ENCODE measurements at regions not wholly inside any gene's neighbourhood (a gene's known extent, or its start where the extent isn't known, plus 50 kb on each side); places are given as distances from the start of the nearest gene placed in this dataset.

GRCh38 chr18:57984490-57985115, 59.4 kb upstream of the NEDD4L start:
- H3K36me3 Mint-ChIP-seq (ENCODE audit: insufficient read depth in 1 of 3, low read depth in 3 of 3) = no peaks in the 10 kb centered on the region
- no peak overlapping the region for H3K27ac Mint-ChIP-seq
- no peak overlapping the region for H3K4me3 Mint-ChIP-seq
- H3K4me1 Mint-ChIP-seq = peaks cover 18 to 19% of the 10 kb centered on the region in 2 experiments
- Histone ChIP-seq H3K9ac (ENCODE audit: extremely low read depth, insufficient read length, low read length) (no peak overlapping the region), H3K4ac (ENCODE audit: low read depth, low read length) (no peak overlapping the region), H3K27me3 (ENCODE audit: insufficient read depth, low read length) (no peaks in the 10 kb centered on the region; the same call in 1 of the 2 replicates), H2BK5ac (ENCODE audit: insufficient read length, low read length) (no peak overlapping the region), H3T11ph (ENCODE audit: low read length) (no peak overlapping the region), H2BK12ac (ENCODE audit: insufficient read length, low read depth, low read length) (no peak overlapping the region), H3K9me3 (ENCODE audit: control insufficient read depth, low read depth, low read length) (no peaks in the 10 kb centered on the region), H3K4me2 (ENCODE audit: insufficient read depth, insufficient read length, low read length) (no peak overlapping the region), H3K23ac (ENCODE audit: insufficient read length, low read depth, low read length) (no peak overlapping the region), H2BK15ac (ENCODE audit: low read depth, low read length) (no peak overlapping the region), H2BK120ac (ENCODE audit: low read depth, low read length, poor library complexity, severe bottlenecking) (no peak overlapping the region), H4K8ac (replicated peaks; ENCODE audit: insufficient read length, low read depth, low read length) (no peak overlapping the region), H3K14ac (ENCODE audit: insufficient read depth, low read length) (no peak overlapping the region), H2BK20ac (ENCODE audit: low read depth, low read length, poor library complexity, severe bottlenecking) (no peak overlapping the region), H3K79me1 (ENCODE audit: insufficient read depth, low read depth, low read length, poor library complexity, severe bottlenecking) (no peaks in the 10 kb centered on the region), H2AFZ (ENCODE audit: low read length) (no peak overlapping the region), H3K56ac (ENCODE audit: insufficient read length, low read depth, low read length) (no peak overlapping the region), H3K18ac (ENCODE audit: insufficient read length, low read depth, low read length) (no peak overlapping the region), H4K20me1 (ENCODE audit: control insufficient read depth, insufficient read depth, insufficient read length) (no peaks in the 10 kb centered on the region), H3K4me1 (ENCODE audit: insufficient read depth, low read length) (peaks cover 3% of the 10 kb centered on the region; the same call in 1 of the 2 replicates), H3K79me2 (ENCODE audit: insufficient read depth, low read length) (no peaks in the 10 kb centered on the region), H4K5ac (ENCODE audit: insufficient read length, low read depth, low read length) (no peak overlapping the region), H3K27ac (ENCODE audit: insufficient read length, low read depth, low read length) (no peak overlapping the region), H4K91ac (ENCODE audit: insufficient read length, low read depth, low read length) (no peak overlapping the region), H3K23me2 (ENCODE audit: insufficient read length, low read depth, low read length, poor library complexity, severe bottlenecking) (no peaks in the 10 kb centered on the region), H2AK5ac (ENCODE audit: insufficient read length, low read length) (no peak overlapping the region)
- TF ChIP-seq CTCF (conservative IDR thresholded peaks at IDR 0.05) = no peak
- no CpG with 5 or more reads among the region's 5 CpGs for WGBS (ENCODE audit: extremely low coverage, insufficient read length, low lambda C conversion rate)
- H3K27me3 Mint-ChIP-seq (ENCODE audit: low read depth) = peaks cover 6% of the 10 kb centered on the region
- no peak for DNase-seq
- no peaks in the 10 kb centered on the region for H3K9me3 Mint-ChIP-seq

All from H9 (cell line).